NT2/D1 (cell line): ENCODE measurements at regions not wholly inside any gene's neighbourhood (a gene's known extent, or its start where the extent isn't known, plus 50 kb on each side); places are given as distances from the start of the nearest gene placed in this dataset.

Source experiments
- YY1 ChIP-seq: IDR thresholded peaks from 2 replicates; pipeline ENCODE4 v1.6.1; 2011; ENCODE audit not compliant: insufficient read length, insufficient read depth
- ZNF274 ChIP-seq: IDR thresholded peaks from 2 replicates; pipeline ENCODE4 v1.6.1; 2011; ENCODE audit warnings: mild to moderate bottlenecking, low read depth, low read length

DNA sequence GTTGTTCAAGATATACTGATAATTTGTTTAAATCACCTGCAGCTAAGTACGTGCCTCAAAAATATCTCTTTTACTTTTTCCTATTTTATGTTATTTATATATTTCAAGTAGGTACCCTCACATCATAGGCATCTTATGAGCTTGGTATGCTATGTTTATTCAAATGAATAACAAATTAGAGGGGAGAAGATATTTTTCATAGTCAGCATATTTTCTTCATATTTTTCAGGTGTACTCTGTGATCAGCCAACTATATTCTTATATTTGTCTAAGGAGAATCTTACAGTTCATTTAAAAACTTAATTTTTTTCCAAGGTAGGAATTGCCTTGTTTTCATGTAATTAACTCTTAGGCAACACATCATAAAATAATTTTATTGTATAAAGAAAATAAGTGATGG lies 421.1 kb upstream of the GRM7 start:
- no peak for TF ChIP-seq ZNF274
- TF ChIP-seq YY1: no peak
